HG03520 (cell line): ENCODE measurements at regions not wholly inside any gene's neighbourhood (a gene's known extent, or its start where the extent isn't known, plus 50 kb on each side); places are given as distances from the start of the nearest gene placed in this dataset.
"Not testable (repeated sequence)": the region's sequence is repeated elsewhere in the genome, so short reads cannot be mapped to it uniquely, and the experiment has no call there.

Experiments used
- ATAC-seq: cut with Tn5 transposase; IDR thresholded peaks from one replicate; pipeline ENCODE4 v1.9.1; 2021; ENCODE audit warnings: mild to moderate bottlenecking, moderate library complexity; ENCODE audit not compliant: unreplicated experiment

GRCh38 chr2:129912871-129913694 is 66.4 kb upstream of the RAB6C start:
- no peak for ATAC-seq

GRCh38 chr2:129913695-129914495 is 65.6 kb upstream of the RAB6C start:
- no peak for ATAC-seq

- no peak for ATAC-seq
Measured at GRCh38 chr2:129914538-129915302, 64.7 kb upstream of the RAB6C start.

- ATAC-seq: no peak
Measured at GRCh38 chr2:129915303-129915840, 64.1 kb upstream of the RAB6C start.

- no peak for ATAC-seq
Measured at GRCh38 chr2:129918604-129919003, 60.9 kb upstream of the RAB6C start.

- ATAC-seq: no peak
Measured at GRCh38 chr2:129922571-129923264, 56.7 kb upstream of the RAB6C start.

GRCh38 chr2:129923265-129924091 is 56.0 kb upstream of the RAB6C start:
- ATAC-seq: no peak

GRCh38 chr2:129924115-129924514 is 55.4 kb upstream of the RAB6C start:
- ATAC-seq: not testable (repeated sequence)

GRCh38 chr2:129925381-129925780 is 54.1 kb upstream of the RAB6C start:
- no peak for ATAC-seq

- no peak for ATAC-seq
Measured at GRCh38 chr2:129927696-129928095, 51.8 kb upstream of the RAB6C start.

- ATAC-seq: no peak
Measured at GRCh38 chr2:129929321-129930290, 49.9 kb upstream of the RAB6C start.
